Neural progenitor cell (in vitro differentiated cells): ENCODE measurements at regions not wholly inside any gene's neighbourhood (a gene's known extent, or its start where the extent isn't known, plus 50 kb on each side); places are given as distances from the start of the nearest gene placed in this dataset.
"Not testable (repeated sequence)": the region's sequence is repeated elsewhere in the genome, so short reads cannot be mapped to it uniquely, and the experiment has no call there.

ENCODE experiments used
- DNase-seq: peaks from one replicate; pipeline ENCODE4 v3.0.0-alpha.2; 2016; ENCODE audit warnings: low spot score
- H2AFZ ChIP-seq: fragments of 200-600 bp; sonication (generic); replicated peaks from 2 replicates; pipeline ENCODE4 v1.6.1; 2016; ENCODE audit warnings: antibody characterized with exemption
- H3F3A ChIP-seq: fragments of 200-600 bp; sonication (generic); 2 replicates; pipeline ENCODE4 v1.6.1; 2016; ENCODE audit warnings: antibody characterized with exemption, low read depth
- H3K27ac ChIP-seq: fragments of 200-600 bp; sonication (generic); 2 replicates; pipeline ENCODE4 v1.5.1; 2016; ENCODE audit warnings: mild to moderate bottlenecking
- H3K27me3 ChIP-seq: fragments of 200-600 bp; sonication (generic); 2 replicates; pipeline ENCODE4 v1.6.1; 2016; ENCODE audit warnings: mild to moderate bottlenecking, moderate library complexity
- H3K36me3 ChIP-seq: fragments of 200-600 bp; sonication (generic); 2 replicates; pipeline ENCODE4 v1.5.1; 2016
- H3K4me1 ChIP-seq: fragments of 200-600 bp; sonication (generic); 2 replicates; pipeline ENCODE4 v1.6.1; 2016; ENCODE audit warnings: mixed run types
- H3K4me2 ChIP-seq: fragments of 200-600 bp; sonication (generic); 2 replicates; pipeline ENCODE4 v1.6.1; 2016
- H3K4me3 ChIP-seq: fragments of 200-600 bp; sonication (generic); 2 replicates; pipeline ENCODE4 v1.5.1; 2016
- H3K79me2 ChIP-seq: fragments of 200-600 bp; sonication (generic); 2 replicates; pipeline ENCODE4 v1.6.1; 2016; ENCODE audit warnings: low read depth
- H3K9ac ChIP-seq: fragments of 200-600 bp; sonication (generic); 2 replicates; pipeline ENCODE4 v1.6.1; 2016
- H3K9me3 ChIP-seq: fragments of 200-600 bp; sonication (generic); 2 replicates; pipeline ENCODE4 v1.5.1; 2016; ENCODE audit warnings: low read depth
- H4K20me1 ChIP-seq: fragments of 200-600 bp; sonication (generic); 2 replicates; pipeline ENCODE4 v1.6.1; 2016; ENCODE audit warnings: low read depth
- H3K27ac Mint-ChIP-seq: 3 replicates; pipeline ENCODE4 v1.8.0; 2021; ENCODE audit warnings: mixed read lengths
- H3K27me3 Mint-ChIP-seq: 2 replicates; pipeline ENCODE4 v1.8.0; 2022; ENCODE audit warnings: low read depth, mild to moderate bottlenecking, inconsistent platforms, moderate library complexity, mixed read lengths; ENCODE audit not compliant: insufficient read depth
- H3K36me3 Mint-ChIP-seq: 3 replicates; pipeline ENCODE4 v1.8.0; 2021; ENCODE audit warnings: mixed read lengths
- H3K4me1 Mint-ChIP-seq: 3 replicates; pipeline ENCODE4 v1.8.0; 2021; ENCODE audit warnings: mixed read lengths
- H3K4me3 Mint-ChIP-seq: 3 replicates; pipeline ENCODE4 v1.8.0; 2021; ENCODE audit warnings: mild to moderate bottlenecking, moderate library complexity, mixed read lengths
- H3K9me3 Mint-ChIP-seq: 3 replicates; pipeline ENCODE4 v1.8.0; 2020; ENCODE audit warnings: mixed read lengths
- EZH2 ChIP-seq: fragments of 200-600 bp; sonication (generic); IDR thresholded peaks from 2 replicates; pipeline ENCODE4 v1.6.1; 2017; ENCODE audit warnings: antibody characterized with exemption, mild to moderate bottlenecking, moderate library complexity
- EZH2phosphoT487 ChIP-seq: fragments of 200-600 bp; sonication (generic); IDR thresholded peaks from 2 replicates; pipeline ENCODE4 v1.6.1; 2017; ENCODE audit warnings: antibody characterized with exemption
- TF ChIP-seq, protein P1 (sequence below): fragments of 200-600 bp; sonication (generic); IDR thresholded peaks from 2 replicates; pipeline ENCODE4 v1.5.1; 2017; ENCODE audit warnings: antibody characterized with exemption, mild to moderate bottlenecking

DNA sequence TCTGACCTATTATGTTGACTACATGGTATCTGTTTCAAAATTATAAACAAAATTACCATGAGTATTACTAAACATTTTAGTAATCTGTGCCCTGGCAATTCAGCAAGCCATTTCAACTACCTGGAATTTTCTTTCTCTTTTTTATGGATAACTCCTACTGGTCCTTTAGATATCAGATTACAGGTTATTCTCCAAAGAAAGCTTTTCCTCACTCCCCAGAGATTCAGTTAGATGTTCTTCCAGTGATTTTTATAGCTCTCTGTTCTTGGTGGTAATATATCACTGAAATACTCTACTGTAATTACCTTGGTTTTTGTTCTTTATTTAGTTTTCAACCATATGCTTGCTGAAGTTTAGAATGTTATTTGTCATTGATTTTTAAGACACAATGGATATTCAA is 930.2 kb upstream of the FOXG1 start:
- Histone ChIP-seq H2AFZ (no peak overlapping the region), H3K4me1 (peaks cover 10% of the 10 kb centered on the region)
- H3K27ac Mint-ChIP-seq: no peak overlapping the region

DNA sequence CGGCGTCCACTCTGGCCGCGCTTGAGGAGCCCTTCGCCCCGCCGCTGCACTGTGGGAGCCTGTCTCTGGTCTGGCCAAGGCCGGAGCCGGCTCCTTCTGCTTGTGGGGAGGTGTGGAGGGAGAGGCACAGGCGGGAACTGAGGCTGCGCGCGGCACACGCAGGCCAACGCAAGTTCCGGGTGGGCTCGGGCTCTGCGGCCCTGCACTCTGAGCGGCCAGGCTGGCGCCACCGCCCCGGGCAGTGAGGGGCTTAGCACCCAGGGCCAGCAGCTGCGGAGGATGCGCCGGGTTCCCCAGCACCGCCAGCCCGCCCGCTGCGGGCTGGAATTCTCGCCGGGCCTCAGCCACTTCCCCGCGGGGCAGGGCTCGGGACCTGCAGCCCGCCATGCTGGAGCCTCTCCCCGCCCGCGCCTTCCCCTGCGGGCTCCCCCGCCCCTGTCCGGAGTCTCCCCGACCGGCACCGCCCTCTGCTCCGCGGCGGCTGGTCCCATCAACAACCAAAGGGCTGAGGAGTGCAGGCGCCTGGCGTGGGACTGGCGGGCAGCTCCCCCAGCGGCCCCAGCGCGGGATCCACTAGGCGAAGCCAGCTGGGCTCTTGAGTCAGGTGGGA is 921.2 kb upstream of the FOXG1 start:
- H3K79me2 ChIP-seq: no peaks in the 10 kb centered on the region
- no peak overlapping the region for H3K27ac Mint-ChIP-seq

More for the DNA sequence above, 930.2 kb upstream of the FOXG1 start:
- H3K27ac ChIP-seq: no peak overlapping the region
- Mint-ChIP-seq H3K4me1 (peaks cover 32% of the 10 kb centered on the region), H3K27me3 (no peaks in the 10 kb centered on the region), H3K4me3 (no peak overlapping the region), H3K36me3 (no peaks in the 10 kb centered on the region), H3K9me3 (peaks cover 7% of the 10 kb centered on the region)
- H3K79me2 ChIP-seq: no peaks in the 10 kb centered on the region
- H3K9ac ChIP-seq: no peak overlapping the region
- TF ChIP-seq EZH2phosphoT487: no peak
- no peak for TF ChIP-seq EZH2
- TF ChIP-seq, protein P1, sequence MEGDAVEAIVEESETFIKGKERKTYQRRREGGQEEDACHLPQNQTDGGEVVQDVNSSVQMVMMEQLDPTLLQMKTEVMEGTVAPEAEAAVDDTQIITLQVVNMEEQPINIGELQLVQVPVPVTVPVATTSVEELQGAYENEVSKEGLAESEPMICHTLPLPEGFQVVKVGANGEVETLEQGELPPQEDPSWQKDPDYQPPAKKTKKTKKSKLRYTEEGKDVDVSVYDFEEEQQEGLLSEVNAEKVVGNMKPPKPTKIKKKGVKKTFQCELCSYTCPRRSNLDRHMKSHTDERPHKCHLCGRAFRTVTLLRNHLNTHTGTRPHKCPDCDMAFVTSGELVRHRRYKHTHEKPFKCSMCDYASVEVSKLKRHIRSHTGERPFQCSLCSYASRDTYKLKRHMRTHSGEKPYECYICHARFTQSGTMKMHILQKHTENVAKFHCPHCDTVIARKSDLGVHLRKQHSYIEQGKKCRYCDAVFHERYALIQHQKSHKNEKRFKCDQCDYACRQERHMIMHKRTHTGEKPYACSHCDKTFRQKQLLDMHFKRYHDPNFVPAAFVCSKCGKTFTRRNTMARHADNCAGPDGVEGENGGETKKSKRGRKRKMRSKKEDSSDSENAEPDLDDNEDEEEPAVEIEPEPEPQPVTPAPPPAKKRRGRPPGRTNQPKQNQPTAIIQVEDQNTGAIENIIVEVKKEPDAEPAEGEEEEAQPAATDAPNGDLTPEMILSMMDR: no peak
- H3K9me3 ChIP-seq: no peaks in the 10 kb centered on the region
- no peaks in the 10 kb centered on the region for H3K27me3 ChIP-seq
- no peaks in the 10 kb centered on the region for H3F3A ChIP-seq
- no peak overlapping the region for H3K4me3 ChIP-seq
- no peaks in the 10 kb centered on the region for H3K36me3 ChIP-seq
- DNase-seq: no peak
- H4K20me1 ChIP-seq: no peaks in the 10 kb centered on the region
- H3K4me2 ChIP-seq: no peak overlapping the region

DNA sequence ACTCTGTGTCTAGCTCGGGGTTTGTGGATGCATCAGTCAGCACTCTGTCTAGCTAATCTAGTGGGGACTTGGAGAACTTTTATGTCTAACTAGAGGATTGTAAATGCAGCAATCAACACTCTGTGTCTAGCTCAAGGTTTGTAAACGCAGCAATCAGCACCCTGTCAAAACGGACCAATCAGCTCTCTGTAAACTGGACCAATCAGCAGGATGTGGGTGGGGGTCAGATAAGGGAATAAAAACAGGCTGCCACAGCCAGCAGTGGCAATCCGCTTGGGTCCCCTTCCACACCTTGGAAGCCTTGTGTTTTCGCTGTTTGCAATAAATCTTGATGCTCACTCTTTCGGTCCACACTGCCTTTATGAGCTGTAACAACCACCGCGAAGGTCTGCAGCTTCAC is 920.7 kb upstream of the FOXG1 start:
- no peaks in the 10 kb centered on the region for H3K9me3 ChIP-seq
- no peak overlapping the region for H3K27ac Mint-ChIP-seq
- no peak overlapping the region for H3K4me3 ChIP-seq
- no peaks in the 10 kb centered on the region for H3K79me2 ChIP-seq
- no peaks in the 10 kb centered on the region for H4K20me1 ChIP-seq
- peaks cover 29% of the 10 kb centered on the region for H3K4me1 Mint-ChIP-seq
- no peak overlapping the region for H3K9ac ChIP-seq
- H3K9me3 Mint-ChIP-seq: peaks cover 24% of the 10 kb centered on the region
- TF ChIP-seq, protein P1: no peak
- no peak for TF ChIP-seq EZH2
- no peak for TF ChIP-seq EZH2phosphoT487
- DNase-seq: no peak
- H3K27me3 Mint-ChIP-seq: no peaks in the 10 kb centered on the region
- no peaks in the 10 kb centered on the region for H3F3A ChIP-seq
- H3K4me3 Mint-ChIP-seq: no peak overlapping the region
- H2AFZ ChIP-seq: no peak overlapping the region
- peaks cover 17% of the 10 kb centered on the region for H3K4me1 ChIP-seq
- H3K27me3 ChIP-seq: no peaks in the 10 kb centered on the region
- no peak overlapping the region for H3K27ac ChIP-seq
- peaks cover 6% of the 10 kb centered on the region for H3K36me3 Mint-ChIP-seq
- H3K36me3 ChIP-seq: no peaks in the 10 kb centered on the region
- no peak overlapping the region for H3K4me2 ChIP-seq

More for the DNA sequence above, 921.2 kb upstream of the FOXG1 start:
- Histone ChIP-seq H3K27me3 (no peaks in the 10 kb centered on the region), H3K9me3 (no peaks in the 10 kb centered on the region), H4K20me1 (no peaks in the 10 kb centered on the region), H3K27ac (no peak overlapping the region), H3F3A (no peaks in the 10 kb centered on the region), H3K4me3 (no peak overlapping the region), H3K4me1 (peaks cover 23% of the 10 kb centered on the region), H3K4me2 (no peak overlapping the region), H3K36me3 (no peaks in the 10 kb centered on the region), H2AFZ (no peak overlapping the region), H3K9ac (no peak overlapping the region)
- DNase-seq: no peak
- peaks cover 6% of the 10 kb centered on the region for H3K36me3 Mint-ChIP-seq
- TF ChIP-seq EZH2phosphoT487 (no peak), EZH2 (no peak)
- TF ChIP-seq, protein P1: no peak
- H3K9me3 Mint-ChIP-seq: peaks cover 24% of the 10 kb centered on the region
- H3K27me3 Mint-ChIP-seq: no peaks in the 10 kb centered on the region
- peaks cover 34% of the 10 kb centered on the region for H3K4me1 Mint-ChIP-seq
- H3K4me3 Mint-ChIP-seq: no peak overlapping the region

DNA sequence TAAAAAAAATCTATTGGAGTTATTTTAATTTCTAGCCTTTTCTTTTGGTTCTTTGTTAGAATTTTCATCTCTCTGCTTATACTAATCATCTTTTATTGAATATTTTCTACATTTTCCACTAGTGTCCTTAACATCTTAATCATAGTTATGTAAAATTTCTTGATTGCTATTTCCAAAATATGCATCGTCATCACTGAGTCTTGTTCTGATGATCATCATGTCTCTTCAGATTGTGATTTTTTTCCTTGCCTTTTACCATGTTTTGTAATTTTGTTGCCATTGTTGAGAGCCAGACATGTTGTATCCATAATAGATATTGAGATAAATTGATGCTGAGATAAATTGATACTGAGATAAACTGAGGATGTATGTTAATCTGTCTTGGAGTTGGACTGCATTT is 919.1 kb upstream of the FOXG1 start:
- not testable (repeated sequence) for H3K4me1 ChIP-seq

DNA sequence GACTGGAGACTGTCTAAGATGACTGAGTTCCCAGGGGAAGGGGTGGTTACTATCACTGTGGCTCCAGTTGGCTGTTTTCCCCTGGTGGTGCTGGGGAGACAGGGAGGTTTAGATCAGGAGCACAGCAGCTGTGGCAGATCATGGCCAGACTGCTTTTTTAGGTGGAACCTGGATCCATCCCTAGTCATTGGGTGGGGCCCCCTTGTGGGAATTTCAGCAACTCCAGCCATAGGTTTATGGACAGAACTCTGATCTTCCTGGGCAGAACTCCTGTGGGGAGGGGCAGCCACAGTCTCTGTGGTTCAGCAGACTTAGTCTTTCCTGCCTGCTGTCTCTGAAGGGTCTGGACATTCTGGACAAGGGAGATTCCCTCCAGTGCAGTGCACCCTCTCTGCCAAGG is 917.4 kb upstream of the FOXG1 start:
- not testable (repeated sequence) for H3K27ac Mint-ChIP-seq, H3K36me3 ChIP-seq, H3K4me3 Mint-ChIP-seq, DNase-seq, H3K9ac ChIP-seq, H3K27me3 ChIP-seq, H3K4me3 ChIP-seq, H3K36me3 Mint-ChIP-seq, H2AFZ ChIP-seq, H3K4me1 Mint-ChIP-seq, H4K20me1 ChIP-seq, H3K79me2 ChIP-seq, H3K27ac ChIP-seq, H3K9me3 ChIP-seq, H3K4me2 ChIP-seq, H3F3A ChIP-seq, H3K27me3 Mint-ChIP-seq, H3K4me1 ChIP-seq
- peaks cover 33% of the 10 kb centered on the region for H3K9me3 Mint-ChIP-seq

More for the DNA sequence above, 919.1 kb upstream of the FOXG1 start:
- H4K20me1 ChIP-seq, H3K4me2 ChIP-seq, H3K4me3 Mint-ChIP-seq, H3F3A ChIP-seq, H3K9ac ChIP-seq, H3K27ac Mint-ChIP-seq, H3K9me3 ChIP-seq, H3K27ac ChIP-seq, H3K79me2 ChIP-seq, H2AFZ ChIP-seq, DNase-seq, H3K36me3 Mint-ChIP-seq, H3K4me3 ChIP-seq, H3K27me3 ChIP-seq, H3K27me3 Mint-ChIP-seq, H3K36me3 ChIP-seq: not testable (repeated sequence)
- Mint-ChIP-seq H3K4me1 (peaks cover 16% of the 10 kb centered on the region), H3K9me3 (peaks cover 24% of the 10 kb centered on the region)
